HCT116 (cell line): ENCODE measurements at regions not wholly inside any gene's neighbourhood (a gene's known extent, or its start where the extent isn't known, plus 50 kb on each side); places are given as distances from the start of the nearest gene placed in this dataset.

Source experiments
- CEBPB ChIP-seq: IDR thresholded peaks from 2 replicates; pipeline ENCODE4 v1.6.1; 2012; ENCODE audit warnings: low read depth
- ELF1 ChIP-seq: IDR thresholded peaks from 2 replicates; pipeline ENCODE4 v1.6.1; 2012; ENCODE audit warnings: low read depth, borderline replicate concordance
- EZH2 ChIP-seq: fragments of 200-600 bp; sonication (generic); IDR thresholded peaks from 2 replicates; pipeline ENCODE4 v1.6.1; 2017; ENCODE audit warnings: antibody characterized with exemption, mixed run types
- EZH2phosphoT487 ChIP-seq: fragments of 200-600 bp; IDR thresholded peaks from 2 replicates; pipeline ENCODE4 v1.6.1; 2018; ENCODE audit warnings: antibody characterized with exemption, borderline replicate concordance
- JUND ChIP-seq: IDR thresholded peaks from 2 replicates; pipeline ENCODE4 v1.6.1; 2012
- POLR2A ChIP-seq: IDR thresholded peaks from 2 replicates; pipeline ENCODE4 v1.7.0; 2011; ENCODE audit warnings: borderline replicate concordance; ENCODE audit not compliant: insufficient read depth, insufficient read length; ENCODE audit errors: extremely low read depth
- POLR2AphosphoS5 ChIP-seq: IDR thresholded peaks from 2 replicates; pipeline ENCODE4 v1.6.1; 2011; ENCODE audit warnings: mild to moderate bottlenecking, low read depth, low read length, moderate library complexity
- SP1 ChIP-seq: IDR thresholded peaks from 2 replicates; pipeline ENCODE4 v1.6.1; 2012; ENCODE audit warnings: low read depth
- SRF ChIP-seq: IDR thresholded peaks from 2 replicates; pipeline ENCODE4 v1.6.1; 2012; ENCODE audit warnings: low read depth
- YY1 ChIP-seq: IDR thresholded peaks from 2 replicates; pipeline ENCODE4 v1.6.1; 2011; ENCODE audit warnings: low read length, low read depth, moderate library complexity, mild to moderate bottlenecking; ENCODE audit not compliant: insufficient replicate concordance; ENCODE audit errors: extremely low read depth
- ZNF274 ChIP-seq: fragments of 200-500 bp; sonication (Bioruptor generic); IDR thresholded peaks from 2 replicates; pipeline ENCODE4 v1.6.1; 2014; ENCODE audit warnings: mild to moderate bottlenecking, low read depth, low read length, inconsistent platforms
- TF ChIP-seq, protein P1 (sequence below), 3 experiments: fragments of 200-600 bp in 1 of 3; sonication (generic) in 1 of 3; IDR thresholded peaks in 2 of 3; conservative IDR thresholded peaks in 1 of 3; 2 replicates each; pipeline ENCODE4 v1.5.1; 2012 to 2017; ENCODE audit warnings: low read depth in 2 of 3, low read length in 2 of 3, antibody characterized with exemption in 1 of 3, borderline replicate concordance in 1 of 3, control low read depth in 1 of 3, mild to moderate bottlenecking in 1 of 3, mixed read lengths in 1 of 3, mixed run types in 1 of 3, moderate library complexity in 1 of 3; ENCODE audit not compliant: insufficient read depth in 1 of 3
- TF ChIP-seq, protein P2 (sequence below): IDR thresholded peaks from 2 replicates; pipeline ENCODE4 v1.6.1; 2011; ENCODE audit warnings: mild to moderate bottlenecking, low read length, moderate library complexity; ENCODE audit not compliant: insufficient replicate concordance; ENCODE audit errors: extremely low read depth
- TF ChIP-seq, protein P3 (sequence below): IDR thresholded peaks from 2 replicates; pipeline ENCODE4 v1.6.1; 2012

DNA sequence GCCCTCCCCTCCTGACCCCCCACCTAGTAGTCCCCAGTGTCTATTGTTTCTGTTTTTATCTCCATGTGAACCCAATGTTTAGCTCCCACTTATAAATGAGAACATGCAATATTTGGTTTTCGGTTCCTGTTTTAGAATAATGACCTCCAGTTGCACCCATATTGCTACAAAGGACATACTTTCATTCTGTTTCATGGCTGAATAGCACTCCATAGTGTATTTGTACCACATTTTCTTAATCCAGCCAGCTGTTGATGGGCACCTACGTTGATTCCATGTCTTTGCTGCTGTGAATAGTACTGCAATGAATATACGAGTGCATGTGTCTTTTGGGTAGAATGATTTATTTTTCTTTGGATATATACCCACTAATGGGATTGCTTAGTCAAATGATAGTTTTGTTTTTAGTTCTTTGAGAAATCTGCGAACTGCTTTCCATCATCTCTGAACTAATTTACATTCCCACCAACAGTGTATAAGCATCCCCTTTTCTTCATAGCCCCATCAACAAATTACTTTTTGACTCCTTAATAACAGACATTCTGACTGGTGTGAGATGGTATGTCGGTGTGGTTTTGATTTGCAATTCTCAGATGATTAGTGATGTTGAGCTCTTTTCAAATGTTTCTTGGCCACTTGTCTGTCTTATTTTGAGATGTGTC lies 128.4 kb upstream of the PHYHIPL start:
- TF ChIP-seq POLR2A (no peak), POLR2AphosphoS5 (no peak), JUND (no peak), SP1 (no peak), ELF1 (no peak), SRF (no peak), EZH2phosphoT487 (no peak), CEBPB (no peak), EZH2 (no peak), YY1 (no peak), ZNF274 (no peak)
- TF ChIP-seq, protein P1, sequence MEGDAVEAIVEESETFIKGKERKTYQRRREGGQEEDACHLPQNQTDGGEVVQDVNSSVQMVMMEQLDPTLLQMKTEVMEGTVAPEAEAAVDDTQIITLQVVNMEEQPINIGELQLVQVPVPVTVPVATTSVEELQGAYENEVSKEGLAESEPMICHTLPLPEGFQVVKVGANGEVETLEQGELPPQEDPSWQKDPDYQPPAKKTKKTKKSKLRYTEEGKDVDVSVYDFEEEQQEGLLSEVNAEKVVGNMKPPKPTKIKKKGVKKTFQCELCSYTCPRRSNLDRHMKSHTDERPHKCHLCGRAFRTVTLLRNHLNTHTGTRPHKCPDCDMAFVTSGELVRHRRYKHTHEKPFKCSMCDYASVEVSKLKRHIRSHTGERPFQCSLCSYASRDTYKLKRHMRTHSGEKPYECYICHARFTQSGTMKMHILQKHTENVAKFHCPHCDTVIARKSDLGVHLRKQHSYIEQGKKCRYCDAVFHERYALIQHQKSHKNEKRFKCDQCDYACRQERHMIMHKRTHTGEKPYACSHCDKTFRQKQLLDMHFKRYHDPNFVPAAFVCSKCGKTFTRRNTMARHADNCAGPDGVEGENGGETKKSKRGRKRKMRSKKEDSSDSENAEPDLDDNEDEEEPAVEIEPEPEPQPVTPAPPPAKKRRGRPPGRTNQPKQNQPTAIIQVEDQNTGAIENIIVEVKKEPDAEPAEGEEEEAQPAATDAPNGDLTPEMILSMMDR (IDR thresholded peaks at IDR 0.05 in 2 of 3, conservative IDR thresholded peaks at IDR 0.05 in 1 of 3; ENCODE audit: borderline replicate concordance in 1 of 3, insufficient read depth in 1 of 3, low read depth in 2 of 3, low read length in 2 of 3) = no peak
- TF ChIP-seq, protein P2, sequence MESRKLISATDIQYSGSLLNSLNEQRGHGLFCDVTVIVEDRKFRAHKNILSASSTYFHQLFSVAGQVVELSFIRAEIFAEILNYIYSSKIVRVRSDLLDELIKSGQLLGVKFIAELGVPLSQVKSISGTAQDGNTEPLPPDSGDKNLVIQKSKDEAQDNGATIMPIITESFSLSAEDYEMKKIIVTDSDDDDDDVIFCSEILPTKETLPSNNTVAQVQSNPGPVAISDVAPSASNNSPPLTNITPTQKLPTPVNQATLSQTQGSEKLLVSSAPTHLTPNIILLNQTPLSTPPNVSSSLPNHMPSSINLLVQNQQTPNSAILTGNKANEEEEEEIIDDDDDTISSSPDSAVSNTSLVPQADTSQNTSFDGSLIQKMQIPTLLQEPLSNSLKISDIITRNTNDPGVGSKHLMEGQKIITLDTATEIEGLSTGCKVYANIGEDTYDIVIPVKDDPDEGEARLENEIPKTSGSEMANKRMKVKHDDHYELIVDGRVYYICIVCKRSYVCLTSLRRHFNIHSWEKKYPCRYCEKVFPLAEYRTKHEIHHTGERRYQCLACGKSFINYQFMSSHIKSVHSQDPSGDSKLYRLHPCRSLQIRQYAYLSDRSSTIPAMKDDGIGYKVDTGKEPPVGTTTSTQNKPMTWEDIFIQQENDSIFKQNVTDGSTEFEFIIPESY = no peak
- TF ChIP-seq, protein P3, sequence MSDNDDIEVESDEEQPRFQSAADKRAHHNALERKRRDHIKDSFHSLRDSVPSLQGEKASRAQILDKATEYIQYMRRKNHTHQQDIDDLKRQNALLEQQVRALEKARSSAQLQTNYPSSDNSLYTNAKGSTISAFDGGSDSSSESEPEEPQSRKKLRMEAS = no peak
